Trophoblast cell (in vitro differentiated cells and primary cell): ENCODE measurements at regions not wholly inside any gene's neighbourhood (a gene's known extent, or its start where the extent isn't known, plus 50 kb on each side); places are given as distances from the start of the nearest gene placed in this dataset.
"Not testable (repeated sequence)": the region's sequence is repeated elsewhere in the genome, so short reads cannot be mapped to it uniquely, and the experiment has no call there.

ENCODE experiments used
- DNase-seq, 2 donors: peaks; one replicate each; pipeline ENCODE4 v3.0.0-alpha.2; 2016
- H2AFZ ChIP-seq: 2 replicates; pipeline ENCODE4 v1.6.1; 2013; ENCODE audit warnings: low read length, moderate library complexity, mild to moderate bottlenecking; ENCODE audit not compliant: insufficient read depth, poor library complexity
- H2AK5ac ChIP-seq: 2 replicates; pipeline ENCODE4 v1.6.1; 2013; ENCODE audit warnings: mild to moderate bottlenecking, low read length
- H2BK120ac ChIP-seq: 2 replicates; pipeline ENCODE4 v1.6.1; 2013; ENCODE audit warnings: low read length, mild to moderate bottlenecking, moderate library complexity; ENCODE audit not compliant: insufficient read depth, poor library complexity
- H2BK12ac ChIP-seq: 2 replicates; pipeline ENCODE4 v1.6.1; 2013; ENCODE audit warnings: mild to moderate bottlenecking, low read length, moderate library complexity
- H2BK5ac ChIP-seq: 2 replicates; pipeline ENCODE4 v1.6.1; 2013; ENCODE audit warnings: low read length, low read depth, moderate library complexity, mild to moderate bottlenecking; ENCODE audit not compliant: poor library complexity
- H3K14ac ChIP-seq: 2 replicates; pipeline ENCODE4 v1.6.1; 2013; ENCODE audit warnings: mild to moderate bottlenecking, low read length
- H3K18ac ChIP-seq: 2 replicates; pipeline ENCODE4 v1.6.1; 2013; ENCODE audit warnings: mild to moderate bottlenecking, low read length
- H3K23ac ChIP-seq: 2 replicates; pipeline ENCODE4 v1.6.1; 2013; ENCODE audit warnings: low read length
- H3K27ac ChIP-seq: 2 replicates; pipeline ENCODE4 v1.5.1; 2013; ENCODE audit warnings: low read depth, mild to moderate bottlenecking, inconsistent platforms, low read length, moderate library complexity
- H3K27me3 ChIP-seq: 2 replicates; pipeline ENCODE4 v1.6.1; 2013; ENCODE audit warnings: inconsistent platforms, mild to moderate bottlenecking, low read length, moderate library complexity; ENCODE audit not compliant: insufficient read depth
- H3K36me3 ChIP-seq, 2 experiments: 1 replicate in 1 of 2; 2 replicates in 1 of 2; pipeline ENCODE4 v1.6.1; 2013; ENCODE audit warnings: low read length in 2 of 2, mild to moderate bottlenecking in 2 of 2, moderate library complexity in 1 of 2; ENCODE audit not compliant: insufficient read depth in 2 of 2, control insufficient read depth in 1 of 2
- H3K4ac ChIP-seq: 2 replicates; pipeline ENCODE4 v1.6.1; 2013; ENCODE audit warnings: low read depth, mild to moderate bottlenecking, low read length, moderate library complexity
- H3K4me1 ChIP-seq, 2 experiments: 1 replicate in 1 of 2; 2 replicates in 1 of 2; pipeline ENCODE4 v1.6.1; 2013; ENCODE audit warnings: low read length in 2 of 2, mild to moderate bottlenecking in 2 of 2, moderate library complexity in 1 of 2; ENCODE audit not compliant: insufficient read depth in 2 of 2, control insufficient read depth in 1 of 2
- H3K4me2 ChIP-seq: 2 replicates; pipeline ENCODE4 v1.6.1; 2013; ENCODE audit warnings: inconsistent platforms, mild to moderate bottlenecking, low read length, moderate library complexity
- H3K4me3 ChIP-seq: 2 replicates; pipeline ENCODE4 v1.5.1; 2013; ENCODE audit warnings: mild to moderate bottlenecking, low read depth, low read length, inconsistent platforms
- H3K79me1 ChIP-seq: one replicate; pipeline ENCODE4 v1.6.1; 2013; ENCODE audit warnings: low read length
- H3K79me2 ChIP-seq: 2 replicates; pipeline ENCODE4 v1.6.1; 2013; ENCODE audit warnings: low read length, mild to moderate bottlenecking; ENCODE audit not compliant: control insufficient read depth, insufficient read depth, poor library complexity
- H3K9ac ChIP-seq: 2 replicates; pipeline ENCODE4 v1.6.1; 2013; ENCODE audit warnings: mild to moderate bottlenecking, low read length
- H3K9me3 ChIP-seq: 2 replicates; pipeline ENCODE4 v1.6.1; 2013; ENCODE audit warnings: low read depth, mild to moderate bottlenecking, control low read depth, inconsistent platforms, low read length; ENCODE audit not compliant: insufficient read depth
- H4K12ac ChIP-seq: 2 replicates; pipeline ENCODE4 v1.6.1; 2013; ENCODE audit warnings: low read depth, mild to moderate bottlenecking, low read length, moderate library complexity
- H4K8ac ChIP-seq: 2 replicates; pipeline ENCODE4 v1.6.1; 2013; ENCODE audit warnings: low read depth, mild to moderate bottlenecking, low read length, moderate library complexity
- H4K91ac ChIP-seq: one replicate; pipeline ENCODE4 v1.6.1; 2013; ENCODE audit warnings: low read depth, mild to moderate bottlenecking, low read length, moderate library complexity
- WGBS: extraction: QIAGEN DNeasy Blood & Tissue Kit; methylation state at CpG from one replicate; pipeline ENCODE4 v1.1.7; 2013; ENCODE audit warnings: missing lambda C conversion rate; ENCODE audit not compliant: insufficient read length, insufficient coverage; ENCODE audit errors: extremely low coverage; 5-methylcytosine and 5-hydroxymethylcytosine counted together

- not testable (repeated sequence) for H4K91ac ChIP-seq, H2BK12ac ChIP-seq, H3K79me1 ChIP-seq, H3K9me3 ChIP-seq, DNase-seq, H3K4ac ChIP-seq, H3K23ac ChIP-seq, H3K4me3 ChIP-seq, H3K18ac ChIP-seq, H3K79me2 ChIP-seq, H3K14ac ChIP-seq, H2AFZ ChIP-seq, H3K4me1 ChIP-seq, H3K4me2 ChIP-seq, H4K12ac ChIP-seq, H3K27ac ChIP-seq, H4K8ac ChIP-seq, H2BK5ac ChIP-seq, H3K27me3 ChIP-seq, H2BK120ac ChIP-seq, H2AK5ac ChIP-seq, H3K9ac ChIP-seq, H3K36me3 ChIP-seq
- WGBS: no CpG with 5 or more reads among the region's 8 CpGs
Observed at GRCh38 chr3:3941380-3941779, 142.1 kb downstream of the LRRN1 start.

GRCh38 chr3:3951071-3951470 lies 151.8 kb downstream of the LRRN1 start:
- no peak overlapping the region for H2AK5ac ChIP-seq
- no peak overlapping the region for H3K18ac ChIP-seq
- no peaks in the 10 kb centered on the region for H3K27me3 ChIP-seq
- no peaks in the 10 kb centered on the region for H3K79me2 ChIP-seq
- H3K9me3 ChIP-seq: no peaks in the 10 kb centered on the region
- no peak for DNase-seq
- no peaks in the 10 kb centered on the region for H3K4me1 ChIP-seq
- H2BK12ac ChIP-seq: no peak overlapping the region
- no peak overlapping the region for H2BK120ac ChIP-seq
- H3K4me2 ChIP-seq: no peak overlapping the region
- H3K79me1 ChIP-seq: no peaks in the 10 kb centered on the region
- no peak overlapping the region for H4K91ac ChIP-seq
- no peak overlapping the region for H3K23ac ChIP-seq
- no peaks in the 10 kb centered on the region for H3K36me3 ChIP-seq
- H2BK5ac ChIP-seq: no peak overlapping the region
- no peak overlapping the region for H3K9ac ChIP-seq
- no peak overlapping the region for H4K8ac ChIP-seq
- no peak overlapping the region for H3K4me3 ChIP-seq
- no peak overlapping the region for H3K4ac ChIP-seq
- no peak overlapping the region for H3K14ac ChIP-seq
- no peak overlapping the region for H4K12ac ChIP-seq
- no CpG with 5 or more reads among the region's 1 CpG for WGBS
- H2AFZ ChIP-seq: no peak overlapping the region
- H3K27ac ChIP-seq: no peak overlapping the region

- Histone ChIP-seq H2BK12ac (no peak overlapping the region), H2BK5ac (no peak overlapping the region), H3K9ac (no peak overlapping the region), H3K4me3 (no peak overlapping the region), H3K4ac (no peak overlapping the region), H3K27me3 (no peaks in the 10 kb centered on the region), H3K36me3 (no peaks in the 10 kb centered on the region), H2AFZ (no peak overlapping the region), H3K9me3 (no peaks in the 10 kb centered on the region), H3K4me2 (no peak overlapping the region), H4K8ac (no peak overlapping the region), H2AK5ac (no peak overlapping the region), H2BK120ac (no peak overlapping the region), H4K12ac (no peak overlapping the region), H3K23ac (no peak overlapping the region), H3K79me2 (no peaks in the 10 kb centered on the region), H4K91ac (no peak overlapping the region), H3K4me1 (no peaks in the 10 kb centered on the region), H3K27ac (no peak overlapping the region), H3K79me1 (no peaks in the 10 kb centered on the region), H3K14ac (no peak overlapping the region), H3K18ac (no peak overlapping the region)
- no peak for DNase-seq
- WGBS: no CpG with 5 or more reads among the region's 7 CpGs
Observed at GRCh38 chr3:3951501-3951900, 152.3 kb downstream of the LRRN1 start.

DNA sequence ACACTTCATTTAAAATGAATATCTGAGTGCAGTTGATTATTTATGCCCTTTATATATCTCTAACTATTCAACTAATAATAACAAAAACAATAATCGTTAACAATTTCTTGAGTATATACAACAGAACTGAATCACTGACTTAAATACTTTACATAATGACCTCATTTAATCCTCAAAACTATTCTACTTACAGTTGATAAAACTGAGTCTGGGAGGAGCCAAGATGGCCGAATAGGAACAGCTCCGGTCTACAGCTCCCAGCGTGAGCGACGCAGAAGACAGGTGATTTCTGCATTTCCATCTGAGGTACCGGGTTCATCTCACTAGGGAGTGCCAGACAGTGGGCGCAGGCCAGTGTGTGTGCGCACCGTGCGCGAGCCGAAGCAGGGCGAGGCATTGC lies 163.6 kb downstream of the LRRN1 start:
- WGBS: no CpG with 5 or more reads among the region's 14 CpGs
- not testable (repeated sequence) for H3K79me1 ChIP-seq

More for the DNA sequence above, 163.6 kb downstream of the LRRN1 start:
- H3K9me3 ChIP-seq, H2BK5ac ChIP-seq, H3K79me2 ChIP-seq, H2BK12ac ChIP-seq, H2AK5ac ChIP-seq, H2BK120ac ChIP-seq, H3K14ac ChIP-seq, H3K4me3 ChIP-seq, H3K4ac ChIP-seq, H2AFZ ChIP-seq, H3K18ac ChIP-seq, H3K27me3 ChIP-seq, H3K23ac ChIP-seq, H3K9ac ChIP-seq, H3K36me3 ChIP-seq, H4K12ac ChIP-seq, H4K8ac ChIP-seq, H3K4me1 ChIP-seq, H4K91ac ChIP-seq, H3K4me2 ChIP-seq, H3K27ac ChIP-seq: not testable (repeated sequence)
- DNase-seq: peak in 1 of 2 donors; percentile 2
